ENCODE measurements at regions not wholly inside any gene's neighbourhood (a gene's known extent, or its start where the extent isn't known, plus 50 kb on each side); places are given as distances from the start of the nearest gene placed in this dataset.
"Not testable (repeated sequence)": the region's sequence is repeated elsewhere in the genome, so short reads cannot be mapped to it uniquely, and the experiment has no call there.

- DNase-seq; H3K4me3 Mint-ChIP-seq; H3K4me1 ChIP-seq (ENCODE audit: insufficient read depth, low read length); H3K27me3 ChIP-seq (ENCODE audit: insufficient read depth, low read length); intact Hi-C loops (cut with micrococcal nuclease); H3K36me3 ChIP-seq (ENCODE audit: insufficient read depth, low read length); H3K4me1 Mint-ChIP-seq; CTCF ChIA-PET (ENCODE audit: partially characterized antibody); H3K27ac ChIP-seq (ENCODE audit: low read depth, low read length); H3K36me3 Mint-ChIP-seq; H3K9me3 Mint-ChIP-seq; H3K4me3 ChIP-seq (ENCODE audit: low read length in 2 of 2); H3K9me3 ChIP-seq (ENCODE audit: control insufficient read depth in 1 of 2, low read length in 2 of 2); POLR2A ChIA-PET (ENCODE audit: partially characterized antibody): not testable (repeated sequence)
- H3K27ac Mint-ChIP-seq: peak overlapping the region in 1 of 7 donors; percentile 10
- H3K27me3 Mint-ChIP-seq: peaks cover 8 to 13% of the 10 kb centered on the region in 2 donors
These were observed 85.1 kb upstream of the MSH6 start for GRCh38 chr2:47697681-47698435.

GRCh38 chr2:47697000-47697601 is 85.8 kb upstream of the MSH6 start:
- H3K9me3 Mint-ChIP-seq: no peaks in the 10 kb centered on the region
- ChIA-PET CTCF (ENCODE audit: partially characterized antibody) (no interaction called here), POLR2A (ENCODE audit: partially characterized antibody) (no interaction called here)
- no peaks in the 10 kb centered on the region for H3K4me1 ChIP-seq (ENCODE audit: insufficient read depth, low read length)
- no peak overlapping the region for H3K27ac Mint-ChIP-seq
- no peaks in the 10 kb centered on the region for H3K27me3 ChIP-seq (ENCODE audit: insufficient read depth, low read length)
- H3K4me3 ChIP-seq (ENCODE audit: low read length in 2 of 2): no peak overlapping the region
- no peaks in the 10 kb centered on the region for H3K4me1 Mint-ChIP-seq
- peaks cover 8 to 13% of the 10 kb centered on the region in 2 donors for H3K27me3 Mint-ChIP-seq
- no peaks in the 10 kb centered on the region for H3K36me3 ChIP-seq (ENCODE audit: insufficient read depth, low read length)
- H3K9me3 ChIP-seq (ENCODE audit: control insufficient read depth in 1 of 2, low read length in 2 of 2): no peaks in the 10 kb centered on the region
- no peak overlapping the region for H3K4me3 Mint-ChIP-seq
- H3K27ac ChIP-seq (ENCODE audit: low read depth, low read length): no peak overlapping the region
- H3K36me3 Mint-ChIP-seq: no peaks in the 10 kb centered on the region
- intact Hi-C loops (cut with micrococcal nuclease): no loop called here
- DNase-seq: no peak

- no peak for DNase-seq
- Histone ChIP-seq H3K4me3 (ENCODE audit: low read length in 2 of 2) (no peak overlapping the region), H3K27ac (ENCODE audit: low read depth, low read length) (no peak overlapping the region), H3K36me3 (ENCODE audit: insufficient read depth, low read length) (no peaks in the 10 kb centered on the region), H3K9me3 (ENCODE audit: control insufficient read depth in 1 of 2, low read length in 2 of 2) (no peaks in the 10 kb centered on the region), H3K27me3 (ENCODE audit: insufficient read depth, low read length) (no peaks in the 10 kb centered on the region), H3K4me1 (ENCODE audit: insufficient read depth, low read length) (no peaks in the 10 kb centered on the region)
- Mint-ChIP-seq H3K27ac (no peak overlapping the region), H3K27me3 (peaks cover 8 to 13% of the 10 kb centered on the region in 2 donors), H3K4me3 (no peak overlapping the region), H3K4me1 (no peaks in the 10 kb centered on the region), H3K9me3 (no peaks in the 10 kb centered on the region), H3K36me3 (no peaks in the 10 kb centered on the region)
- CTCF ChIA-PET (ENCODE audit: partially characterized antibody): no interaction called here
- POLR2A ChIA-PET (ENCODE audit: partially characterized antibody): no interaction called here
- intact Hi-C loops (cut with micrococcal nuclease): no loop called here
These were observed 86.5 kb upstream of the MSH6 start for GRCh38 chr2:47696478-47696831.

- H3K27me3 Mint-ChIP-seq: peaks cover 8 to 13% of the 10 kb centered on the region in 2 donors
- ChIA-PET POLR2A (ENCODE audit: partially characterized antibody) (no interaction called here), CTCF (ENCODE audit: partially characterized antibody) (interaction anchor here (1.4 kb wide), 1 partner anchor 22 kb away, joined by 3 read pairs; no protein-coding TSS in a partner anchor)
- intact Hi-C loops (cut with micrococcal nuclease): no loop called here
- H3K9me3 ChIP-seq (ENCODE audit: control insufficient read depth in 1 of 2, low read length in 2 of 2): no peaks in the 10 kb centered on the region
- H3K27ac Mint-ChIP-seq: peak overlapping the region in 1 of 7 donors; percentile 5
- H3K36me3 Mint-ChIP-seq: no peaks in the 10 kb centered on the region
- no peak for DNase-seq
- H3K9me3 Mint-ChIP-seq: no peaks in the 10 kb centered on the region
- H3K4me3 Mint-ChIP-seq: no peak overlapping the region
- no peaks in the 10 kb centered on the region for H3K4me1 ChIP-seq (ENCODE audit: insufficient read depth, low read length)
- no peaks in the 10 kb centered on the region for H3K27me3 ChIP-seq (ENCODE audit: insufficient read depth, low read length)
- no peak overlapping the region for H3K27ac ChIP-seq (ENCODE audit: low read depth, low read length)
- no peaks in the 10 kb centered on the region for H3K4me1 Mint-ChIP-seq
- no peaks in the 10 kb centered on the region for H3K36me3 ChIP-seq (ENCODE audit: insufficient read depth, low read length)
- no peak overlapping the region for H3K4me3 ChIP-seq (ENCODE audit: low read length in 2 of 2)
These were observed 87.0 kb upstream of the MSH6 start for GRCh38 chr2:47695800-47696477.

GRCh38 chr2:47694451-47694850 is 88.5 kb upstream of the MSH6 start:
- CTCF ChIA-PET (ENCODE audit: partially characterized antibody); H3K9me3 Mint-ChIP-seq; H3K4me3 ChIP-seq (ENCODE audit: low read length in 2 of 2); H3K4me3 Mint-ChIP-seq; H3K4me1 ChIP-seq (ENCODE audit: insufficient read depth, low read length); H3K27ac ChIP-seq (ENCODE audit: low read depth, low read length); intact Hi-C loops (cut with micrococcal nuclease); POLR2A ChIA-PET (ENCODE audit: partially characterized antibody); H3K4me1 Mint-ChIP-seq; H3K36me3 Mint-ChIP-seq; H3K36me3 ChIP-seq (ENCODE audit: insufficient read depth, low read length); H3K27me3 ChIP-seq (ENCODE audit: insufficient read depth, low read length); DNase-seq; H3K9me3 ChIP-seq (ENCODE audit: control insufficient read depth in 1 of 2, low read length in 2 of 2): not testable (repeated sequence)
- H3K27me3 Mint-ChIP-seq: peaks cover 8 to 13% of the 10 kb centered on the region in 2 donors
- H3K27ac Mint-ChIP-seq: peak overlapping the region in 1 of 7 donors; percentile 69

- H3K9me3 Mint-ChIP-seq; H3K4me1 ChIP-seq (ENCODE audit: insufficient read depth, low read length); POLR2A ChIA-PET (ENCODE audit: partially characterized antibody); H3K36me3 ChIP-seq (ENCODE audit: insufficient read depth, low read length); H3K4me3 ChIP-seq (ENCODE audit: low read length in 2 of 2); H3K9me3 ChIP-seq (ENCODE audit: control insufficient read depth in 1 of 2, low read length in 2 of 2); H3K4me1 Mint-ChIP-seq; CTCF ChIA-PET (ENCODE audit: partially characterized antibody); H3K27ac ChIP-seq (ENCODE audit: low read depth, low read length); DNase-seq; H3K27ac Mint-ChIP-seq; H3K36me3 Mint-ChIP-seq; H3K27me3 Mint-ChIP-seq; intact Hi-C loops (cut with micrococcal nuclease); H3K27me3 ChIP-seq (ENCODE audit: insufficient read depth, low read length); H3K4me3 Mint-ChIP-seq: not testable (repeated sequence)
These were observed 92.1 kb upstream of the MSH6 start for GRCh38 chr2:47690706-47691325.

GRCh38 chr2:47690132-47690531 is 92.8 kb upstream of the MSH6 start:
- H3K4me1 Mint-ChIP-seq: peaks cover 0 to 6% (median 0%) of the 10 kb centered on the region in 4 donors
- no peak overlapping the region for H3K27ac Mint-ChIP-seq
- ChIA-PET POLR2A (ENCODE audit: partially characterized antibody) (no interaction called here), CTCF (ENCODE audit: partially characterized antibody) (no interaction called here)
- Histone ChIP-seq H3K27ac (ENCODE audit: low read depth, low read length) (no peak overlapping the region), H3K4me3 (ENCODE audit: low read length in 2 of 2) (no peak overlapping the region), H3K36me3 (ENCODE audit: insufficient read depth, low read length) (no peaks in the 10 kb centered on the region), H3K4me1 (ENCODE audit: insufficient read depth, low read length) (no peaks in the 10 kb centered on the region), H3K27me3 (ENCODE audit: insufficient read depth, low read length) (no peaks in the 10 kb centered on the region), H3K9me3 (ENCODE audit: control insufficient read depth in 1 of 2, low read length in 2 of 2) (no peaks in the 10 kb centered on the region)
- intact Hi-C loops (cut with micrococcal nuclease): no loop called here
- H3K36me3 Mint-ChIP-seq: no peaks in the 10 kb centered on the region
- no peak overlapping the region for H3K4me3 Mint-ChIP-seq
- peaks cover 0 to 5% of the 10 kb centered on the region in 2 donors for H3K27me3 Mint-ChIP-seq
- no peak for DNase-seq
- H3K9me3 Mint-ChIP-seq: peaks cover 0 to 7% (median 3%) of the 10 kb centered on the region in 8 donors
